Glutamatergic neuron (in vitro differentiated cells): ENCODE measurements at regions not wholly inside any gene's neighbourhood (a gene's known extent, or its start where the extent isn't known, plus 50 kb on each side); places are given as distances from the start of the nearest gene placed in this dataset.

Experiments
- DNase-seq: peaks from one replicate; pipeline ENCODE4 v3.0.0; 2022
- H3K27ac Mint-ChIP-seq: one replicate; pipeline ENCODE4 v1.8.0; 2020; ENCODE audit warnings: mild to moderate bottlenecking, mixed read lengths, inconsistent platforms; ENCODE audit not compliant: unreplicated experiment
- H3K27me3 Mint-ChIP-seq: one replicate; pipeline ENCODE4 v1.8.0; 2020; ENCODE audit warnings: mild to moderate bottlenecking, moderate library complexity, mixed read lengths, inconsistent platforms; ENCODE audit not compliant: unreplicated experiment
- H3K36me3 Mint-ChIP-seq: one replicate; pipeline ENCODE4 v1.8.0; 2020; ENCODE audit warnings: mild to moderate bottlenecking, mixed read lengths, inconsistent platforms; ENCODE audit not compliant: unreplicated experiment
- H3K4me1 Mint-ChIP-seq: one replicate; pipeline ENCODE4 v1.8.0; 2020; ENCODE audit warnings: mild to moderate bottlenecking, low read depth, mixed read lengths, inconsistent platforms; ENCODE audit not compliant: unreplicated experiment
- H3K4me3 Mint-ChIP-seq: one replicate; pipeline ENCODE4 v1.8.0; 2020; ENCODE audit warnings: mild to moderate bottlenecking, mixed read lengths, inconsistent platforms; ENCODE audit not compliant: unreplicated experiment
- H3K9me3 Mint-ChIP-seq: one replicate; pipeline ENCODE4 v1.8.0; 2020; ENCODE audit warnings: mild to moderate bottlenecking, moderate library complexity, mixed read lengths, inconsistent platforms; ENCODE audit not compliant: unreplicated experiment
- TF ChIP-seq, protein P1 (sequence below): fragments of 200-600 bp; sonication (generic); IDR thresholded peaks from one replicate; pipeline ENCODE4 v1.5.0; 2021; ENCODE audit not compliant: partially characterized antibody, unreplicated experiment

DNA sequence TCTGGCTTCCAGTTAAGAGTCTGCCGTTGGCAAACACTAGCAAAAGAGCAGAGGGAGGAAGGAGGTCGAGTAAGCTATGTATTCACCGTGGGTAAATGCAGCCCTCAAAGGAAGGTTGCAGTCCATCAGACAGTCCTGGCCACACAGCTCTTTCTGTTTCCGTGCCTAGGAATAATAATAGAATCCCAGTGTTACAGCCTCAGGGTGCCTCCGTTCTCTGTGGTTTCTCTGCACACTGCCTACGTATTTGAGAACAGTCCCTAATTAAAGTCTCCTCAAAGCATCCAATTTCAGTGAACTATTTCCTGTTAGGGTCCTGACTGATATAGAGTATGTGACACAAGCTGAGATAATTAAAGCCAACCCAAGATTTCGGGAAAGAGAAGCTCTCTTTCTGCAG is 176.7 kb downstream of the GPAM start:
- Mint-ChIP-seq H3K36me3 (no peaks in the 10 kb centered on the region), H3K9me3 (peaks cover 2% of the 10 kb centered on the region), H3K4me1 (no peaks in the 10 kb centered on the region), H3K4me3 (no peak overlapping the region), H3K27ac (no peak overlapping the region), H3K27me3 (no peaks in the 10 kb centered on the region)
- DNase-seq, result no peak
- TF ChIP-seq, protein P1, sequence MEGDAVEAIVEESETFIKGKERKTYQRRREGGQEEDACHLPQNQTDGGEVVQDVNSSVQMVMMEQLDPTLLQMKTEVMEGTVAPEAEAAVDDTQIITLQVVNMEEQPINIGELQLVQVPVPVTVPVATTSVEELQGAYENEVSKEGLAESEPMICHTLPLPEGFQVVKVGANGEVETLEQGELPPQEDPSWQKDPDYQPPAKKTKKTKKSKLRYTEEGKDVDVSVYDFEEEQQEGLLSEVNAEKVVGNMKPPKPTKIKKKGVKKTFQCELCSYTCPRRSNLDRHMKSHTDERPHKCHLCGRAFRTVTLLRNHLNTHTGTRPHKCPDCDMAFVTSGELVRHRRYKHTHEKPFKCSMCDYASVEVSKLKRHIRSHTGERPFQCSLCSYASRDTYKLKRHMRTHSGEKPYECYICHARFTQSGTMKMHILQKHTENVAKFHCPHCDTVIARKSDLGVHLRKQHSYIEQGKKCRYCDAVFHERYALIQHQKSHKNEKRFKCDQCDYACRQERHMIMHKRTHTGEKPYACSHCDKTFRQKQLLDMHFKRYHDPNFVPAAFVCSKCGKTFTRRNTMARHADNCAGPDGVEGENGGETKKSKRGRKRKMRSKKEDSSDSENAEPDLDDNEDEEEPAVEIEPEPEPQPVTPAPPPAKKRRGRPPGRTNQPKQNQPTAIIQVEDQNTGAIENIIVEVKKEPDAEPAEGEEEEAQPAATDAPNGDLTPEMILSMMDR, result no peak

DNA sequence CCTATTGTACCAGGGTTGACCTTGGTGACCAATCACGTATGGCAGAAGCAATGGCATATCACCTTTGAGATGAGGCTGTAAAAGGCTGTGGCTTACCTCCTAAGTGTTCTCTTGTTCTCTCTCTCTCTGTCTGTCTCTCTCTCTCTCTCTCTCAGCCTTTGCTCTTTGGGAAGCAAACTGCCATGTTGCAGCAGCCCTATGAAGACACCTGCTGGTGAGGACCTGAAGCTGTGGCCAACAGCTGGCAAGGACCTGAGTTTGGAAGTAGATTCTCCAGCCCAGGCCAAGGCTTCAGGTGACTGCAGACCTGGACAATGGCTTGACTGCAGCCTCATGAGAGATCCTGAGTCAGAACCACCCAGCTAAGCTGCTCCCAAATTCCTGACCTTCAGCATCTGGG is 161.4 kb downstream of the GPAM start:
- no peak overlapping the region for H3K4me3 Mint-ChIP-seq
- no peaks in the 10 kb centered on the region for H3K4me1 Mint-ChIP-seq
- H3K27me3 Mint-ChIP-seq, result no peaks in the 10 kb centered on the region
- TF ChIP-seq, protein P1, result no peak
- DNase-seq, result no peak
- peaks cover 1% of the 10 kb centered on the region for H3K9me3 Mint-ChIP-seq
- H3K27ac Mint-ChIP-seq, result no peak overlapping the region
- no peaks in the 10 kb centered on the region for H3K36me3 Mint-ChIP-seq

DNA sequence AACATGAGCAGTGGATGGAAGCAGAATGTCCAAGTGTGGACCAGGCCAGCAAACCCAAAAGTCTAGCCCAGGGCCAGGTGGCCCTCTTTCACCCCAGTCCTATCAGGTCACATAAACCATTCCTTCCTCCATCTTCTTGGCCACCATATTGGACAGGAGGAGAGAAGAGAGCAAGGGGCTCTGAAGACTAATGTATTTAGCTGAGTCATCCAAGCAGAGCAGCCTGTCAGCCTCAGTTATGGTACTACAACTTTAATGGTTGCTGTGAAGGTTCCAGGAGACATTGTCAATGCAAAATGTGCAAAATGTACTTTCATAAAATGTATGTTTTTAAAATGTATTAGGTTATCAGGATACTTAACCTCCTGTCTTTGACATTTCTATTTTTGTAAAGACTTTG is 159.5 kb downstream of the GPAM start:
- Mint-ChIP-seq H3K27ac (no peak overlapping the region), H3K9me3 (peaks cover 1% of the 10 kb centered on the region), H3K36me3 (no peaks in the 10 kb centered on the region), H3K4me3 (no peak overlapping the region), H3K27me3 (no peaks in the 10 kb centered on the region), H3K4me1 (no peaks in the 10 kb centered on the region)
- DNase-seq, result no peak
- TF ChIP-seq, protein P1, result no peak

- TF ChIP-seq, protein P1, result no peak
Observed at GRCh38 chr10:112025228-112025627, 158.3 kb downstream of the GPAM start.

DNA sequence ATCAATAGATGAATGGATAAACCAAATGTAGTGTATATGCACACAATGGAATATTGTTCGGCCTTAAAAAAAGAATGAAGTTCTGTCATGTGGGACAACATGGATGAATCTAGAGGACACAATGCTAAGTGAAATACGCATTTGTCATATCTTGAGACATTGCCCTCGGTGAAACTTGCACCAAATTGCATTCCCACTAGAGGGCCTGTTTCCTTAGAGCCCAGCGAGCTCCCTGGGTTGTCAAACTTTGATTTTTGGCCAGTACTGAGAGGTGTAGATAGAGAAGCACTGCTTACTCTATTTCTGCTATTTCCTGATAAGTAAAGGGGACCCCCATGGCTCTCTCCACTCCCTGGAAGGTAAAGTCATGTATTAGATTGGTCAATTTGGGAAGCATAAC is 157.1 kb downstream of the GPAM start:
- Mint-ChIP-seq H3K9me3 (peaks cover 1% of the 10 kb centered on the region), H3K27me3 (no peaks in the 10 kb centered on the region), H3K27ac (no peak overlapping the region), H3K4me1 (no peaks in the 10 kb centered on the region), H3K36me3 (no peaks in the 10 kb centered on the region), H3K4me3 (no peak overlapping the region)
- TF ChIP-seq, protein P1, result peak; percentile 33
- DNase-seq, result no peak

More at GRCh38 chr10:112025228-112025627, 158.3 kb downstream of the GPAM start:
- Mint-ChIP-seq H3K4me1 (no peaks in the 10 kb centered on the region), H3K4me3 (no peak overlapping the region), H3K9me3 (peaks cover 1% of the 10 kb centered on the region), H3K27ac (no peak overlapping the region), H3K36me3 (no peaks in the 10 kb centered on the region), H3K27me3 (no peaks in the 10 kb centered on the region)
- no peak for DNase-seq
